A549 (cell line): ENCODE measurements at regions not wholly inside any gene's neighbourhood (a gene's known extent, or its start where the extent isn't known, plus 50 kb on each side); places are given as distances from the start of the nearest gene placed in this dataset.

ENCODE experiments used
- ATAC-seq, 2 experiments: fragments of 200-7000 bp in 1 of 2; fragments of >200 bp in 1 of 2; cut with Nextera tagmentation in 1 of 2; cut with Tn5 transposase in 1 of 2; 3 replicates each; pipeline versions ENCODE4 v1.8.0 to v1.9.1; 2018 to 2020; ENCODE audit warnings: mild to moderate bottlenecking in 1 of 2, moderate library complexity in 1 of 2
- CTCF ChIA-PET: fragments of 300-600 bp; sonication (Branson Sonifier 250); formaldehyde crosslinking; extraction: SDS; loops from one replicate; lab custom pipeline; 2021; ENCODE audit warnings: antibody characterized with exemption, inconsistent platforms; lab: Yijun Ruan, JAX
- POLR2A ChIA-PET: fragments of 350-600 bp; formaldehyde crosslinking; extraction: SDS; loops from one replicate; lab custom pipeline; 2021; ENCODE audit warnings: antibody characterized with exemption, inconsistent platforms; lab: Yijun Ruan, JAX
- DNase-seq, 2 experiments: peaks; one replicate each; pipeline versions ENCODE4 v3.0.0 to v3.0.0-alpha.2; 2011 to 2016; ENCODE audit warnings: low read depth in 1 of 2, low spot score in 1 of 2
- FAIRE-seq: peaks from 2 replicates; lab custom pipeline; 2011; peaks lifted over from hg19 to GRCh38; lab: Jason Lieb, UNC
- H3K27ac ChIP-seq, 2 experiments: fragments of >200 bp; sonication (Bioruptor Twin); formaldehyde crosslinking; 3 replicates each; pipeline ENCODE4 v1.5.1; 2016 to 2017
- H3K4me1 ChIP-seq: fragments of >200 bp; sonication (Bioruptor Twin); formaldehyde crosslinking; 3 replicates; pipeline ENCODE4 v1.6.1; 2016
- H3K4me2 ChIP-seq: fragments of >200 bp; sonication (Bioruptor Twin); formaldehyde crosslinking; 3 replicates; pipeline ENCODE4 v1.6.1; 2016
- H3K4me3 ChIP-seq: fragments of >200 bp; sonication (Bioruptor Twin); formaldehyde crosslinking; 3 replicates; pipeline ENCODE4 v1.5.1; 2016
- H3K9me3 ChIP-seq: fragments of >200 bp; sonication (Bioruptor Twin); formaldehyde crosslinking; 3 replicates; pipeline ENCODE4 v1.6.1; 2016
- CBX8 ChIP-seq: fragments of 200-600 bp; sonication (generic); IDR thresholded peaks from 2 replicates; pipeline ENCODE4 v1.6.1; 2016
- CEBPB ChIP-seq, 2 experiments: fragments of >200 bp in 1 of 2; sonication (Bioruptor Twin) in 1 of 2; formaldehyde crosslinking in 1 of 2; IDR thresholded peaks; 2 replicates each; pipeline ENCODE4 v1.6.1; 2012 to 2016
- CHD2 ChIP-seq: fragments of 150-350 bp; IDR thresholded peaks from 2 replicates; pipeline ENCODE4 v1.6.1; 2014; ENCODE audit warnings: low read length; ENCODE audit not compliant: partially characterized antibody
- ESRRA ChIP-seq: fragments of 150-350 bp; IDR thresholded peaks from 2 replicates; pipeline ENCODE4 v1.6.1; 2014; ENCODE audit warnings: mild to moderate bottlenecking, low read length, borderline replicate concordance
- FOSB ChIP-seq: fragments of 250-450 bp; sonication (Bioruptor Pico); IDR thresholded peaks from 2 replicates; pipeline ENCODE4 v1.5.0; 2020; ENCODE audit warnings: mild to moderate bottlenecking, moderate library complexity
- FOSL2 ChIP-seq, 2 experiments: fragments of 450-650 bp in 1 of 2; fragments of >200 bp in 1 of 2; sonication (Bioruptor Twin) in 1 of 2; formaldehyde crosslinking; IDR thresholded peaks; 2 replicates each; pipeline versions ENCODE4 v1.5.0 to v1.6.1; 2016 to 2020; ENCODE audit warnings: mild to moderate bottlenecking in 1 of 2, moderate library complexity in 1 of 2
- HEYL ChIP-seq: fragments of 250-450 bp; sonication (Bioruptor Pico); IDR thresholded peaks from 2 replicates; pipeline ENCODE4 v1.8.0; 2021; ENCODE audit warnings: mild to moderate bottlenecking, moderate library complexity
- HOXA7 ChIP-seq: fragments of 250-450 bp; sonication (Bioruptor Pico); IDR thresholded peaks from 2 replicates; pipeline ENCODE4 v1.5.0; 2020; ENCODE audit warnings: mild to moderate bottlenecking, moderate library complexity
- HOXB13 ChIP-seq: fragments of 250-450 bp; sonication (Bioruptor Pico); IDR thresholded peaks from 2 replicates; pipeline ENCODE4 v1.5.0; 2020; ENCODE audit warnings: low read depth, mild to moderate bottlenecking, moderate library complexity
- HOXB5 ChIP-seq: fragments of 250-450 bp; sonication (Bioruptor Pico); IDR thresholded peaks from 2 replicates; pipeline ENCODE4 v1.5.0; 2020; ENCODE audit warnings: mild to moderate bottlenecking, moderate library complexity
- JUNB ChIP-seq: fragments of >200 bp; sonication (Bioruptor Twin); formaldehyde crosslinking; IDR thresholded peaks from 2 replicates; pipeline ENCODE4 v1.6.1; 2016
- KDM1A ChIP-seq: fragments of 200-600 bp; sonication (generic); IDR thresholded peaks from 2 replicates; pipeline ENCODE4 v1.6.1; 2016; ENCODE audit warnings: low read depth, mild to moderate bottlenecking
- KDM5A ChIP-seq: fragments of 200-600 bp; sonication (generic); IDR thresholded peaks from 2 replicates; pipeline ENCODE4 v1.6.1; 2016; ENCODE audit warnings: antibody characterized with exemption, mild to moderate bottlenecking
- MYC ChIP-seq: IDR thresholded peaks from 2 replicates; pipeline ENCODE4 v1.6.1; 2012; ENCODE audit warnings: mild to moderate bottlenecking, inconsistent platforms, low read length, improper control_type of control experiment, borderline replicate concordance
- NFE2L2 ChIP-seq: fragments of 150-350 bp; conservative IDR thresholded peaks from 2 replicates; pipeline ENCODE4 v1.6.1; 2014; ENCODE audit warnings: low read length
- RARB ChIP-seq: fragments of 250-450 bp; sonication (Bioruptor Pico); IDR thresholded peaks from 2 replicates; pipeline ENCODE4 v1.8.0; 2021; ENCODE audit warnings: mild to moderate bottlenecking, moderate library complexity
- RNF2 ChIP-seq: fragments of 200-600 bp; sonication (generic); IDR thresholded peaks from 2 replicates; pipeline ENCODE4 v1.6.1; 2016; ENCODE audit warnings: low read depth, mild to moderate bottlenecking, antibody characterized with exemption, moderate library complexity, borderline replicate concordance
- SMC3 ChIP-seq: fragments of >200 bp; sonication (Bioruptor Twin); formaldehyde crosslinking; IDR thresholded peaks from 3 replicates; pipeline ENCODE4 v1.6.1; 2018; ENCODE audit warnings: inconsistent platforms
- TFCP2L1 ChIP-seq: fragments of 250-450 bp; sonication (Bioruptor Pico); IDR thresholded peaks from 2 replicates; pipeline ENCODE4 v1.5.0; 2021; ENCODE audit warnings: mild to moderate bottlenecking
- TP53 ChIP-seq: fragments of 250-450 bp; sonication (Bioruptor Pico); IDR thresholded peaks from 2 replicates; pipeline ENCODE4 v1.5.0; 2021; ENCODE audit warnings: mild to moderate bottlenecking, moderate library complexity
- ZC3H11A ChIP-seq: fragments of 450-650 bp; IDR thresholded peaks from 2 replicates; pipeline ENCODE4 v1.6.1; 2014; ENCODE audit warnings: antibody characterized with exemption, mild to moderate bottlenecking
- ZFP36 ChIP-seq: fragments of 450-650 bp; IDR thresholded peaks from 2 replicates; pipeline ENCODE4 v1.6.1; 2014; ENCODE audit warnings: borderline replicate concordance; ENCODE audit not compliant: partially characterized antibody
- ZNF302 ChIP-seq: fragments of 250-450 bp; sonication (Bioruptor Pico); IDR thresholded peaks from 2 replicates; pipeline ENCODE4 v1.9.0; 2021; ENCODE audit warnings: inconsistent platforms, mild to moderate bottlenecking, moderate library complexity
- ZSCAN20 ChIP-seq: fragments of 250-450 bp; sonication (Bioruptor Pico); IDR thresholded peaks from 2 replicates; pipeline ENCODE4 v1.8.0; 2022; ENCODE audit warnings: mild to moderate bottlenecking, moderate library complexity
- WGBS: methylation state at CpG from one replicate; pipeline ENCODE4 v1.1.6; 2017; ENCODE audit errors: missing lambda C conversion rate; 5-methylcytosine and 5-hydroxymethylcytosine counted together
- TF ChIP-seq, protein P1 (sequence below): IDR thresholded peaks from 2 replicates; pipeline ENCODE4 v1.6.1; 2012
- TF ChIP-seq, protein P2 (sequence below): fragments of 250-450 bp; sonication (Bioruptor Pico); IDR thresholded peaks from 2 replicates; pipeline ENCODE4 v1.5.0; 2020; ENCODE audit warnings: low read depth, mild to moderate bottlenecking, moderate library complexity
- TF ChIP-seq, protein P3 (sequence below): fragments of 200-600 bp; sonication (generic); IDR thresholded peaks from 2 replicates; pipeline ENCODE4 v1.6.1; 2016; ENCODE audit warnings: antibody characterized with exemption, mild to moderate bottlenecking, moderate library complexity
- TF ChIP-seq, protein P4 (sequence below): fragments of 250-450 bp; sonication (Bioruptor Pico); IDR thresholded peaks from 2 replicates; pipeline ENCODE4 v1.5.0; 2021; ENCODE audit warnings: mild to moderate bottlenecking, moderate library complexity, borderline replicate concordance
- TF ChIP-seq, protein P5 (sequence below): IDR thresholded peaks from 2 replicates; pipeline ENCODE4 v1.6.1; 2012

DNA sequence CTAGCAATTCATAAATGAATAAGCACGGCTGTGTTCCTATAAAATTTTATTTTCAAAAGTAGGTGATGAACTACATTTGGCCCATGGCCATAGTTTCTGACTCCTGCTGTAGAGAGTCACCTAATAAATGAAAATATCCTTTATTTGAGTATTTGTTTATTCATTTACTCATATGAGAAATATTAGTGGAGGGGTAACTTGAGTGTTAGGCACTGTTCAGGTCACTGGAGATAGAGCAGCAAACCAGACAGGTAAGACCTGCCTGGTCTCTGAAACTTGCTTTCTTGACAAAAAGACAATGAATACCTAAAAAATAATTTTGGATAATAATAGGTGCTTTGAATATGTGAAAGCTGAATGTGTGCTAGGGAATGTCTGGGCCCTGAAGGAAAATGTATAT lies 68.8 kb downstream of the YIPF5 start (continued):
- TF ChIP-seq FOSB (CRISPR knock-in tag) (no peak), CBX8 (no peak), HOXA7 (CRISPR knock-in tag) (no peak), MYC (no peak), JUNB (no peak)
- TF ChIP-seq, protein P1, sequence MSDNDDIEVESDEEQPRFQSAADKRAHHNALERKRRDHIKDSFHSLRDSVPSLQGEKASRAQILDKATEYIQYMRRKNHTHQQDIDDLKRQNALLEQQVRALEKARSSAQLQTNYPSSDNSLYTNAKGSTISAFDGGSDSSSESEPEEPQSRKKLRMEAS, result no peak
- TF ChIP-seq, all 56 proteins: peak for 0

DNA sequence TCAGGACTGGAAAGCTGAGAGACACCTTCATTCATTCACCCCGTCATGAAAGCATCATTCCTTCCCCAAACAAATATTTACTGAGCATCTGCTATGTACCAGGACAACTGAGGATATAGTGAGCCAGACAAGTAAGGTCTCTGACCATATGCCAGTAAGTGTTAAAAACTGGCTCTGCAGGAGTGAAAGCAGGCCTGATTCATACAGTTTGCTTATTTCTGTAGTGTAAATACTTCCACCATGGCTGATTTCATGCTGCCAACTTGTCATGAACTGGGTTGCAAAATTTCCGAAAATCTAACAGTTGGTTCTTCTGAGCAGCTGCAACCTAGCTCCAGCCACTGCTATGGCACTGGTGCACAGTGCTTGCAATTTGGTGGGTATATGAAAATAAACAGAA lies 68.1 kb downstream of the YIPF5 start:
- 61% methylated on average over 2 of the region's 2 CpGs for WGBS
- FAIRE-seq, result no peak
- DNase-seq, result no peak
- Histone ChIP-seq H3K4me3 (no peak overlapping the region), H3K9me3 (no peaks in the 10 kb centered on the region), H3K27ac (no peak overlapping the region), H3K4me2 (no peak overlapping the region), H3K4me1 (no peaks in the 10 kb centered on the region)
- ATAC-seq, result no peak
- TF ChIP-seq FOSL2 (IDR thresholded peaks at IDR 0.05), result no peak
- TF ChIP-seq FOSL2 (CRISPR knock-in tag; IDR thresholded peaks at IDR 0.05), result no peak
- TF ChIP-seq RARB (CRISPR knock-in tag), result no peak
- TF ChIP-seq, protein P2, sequence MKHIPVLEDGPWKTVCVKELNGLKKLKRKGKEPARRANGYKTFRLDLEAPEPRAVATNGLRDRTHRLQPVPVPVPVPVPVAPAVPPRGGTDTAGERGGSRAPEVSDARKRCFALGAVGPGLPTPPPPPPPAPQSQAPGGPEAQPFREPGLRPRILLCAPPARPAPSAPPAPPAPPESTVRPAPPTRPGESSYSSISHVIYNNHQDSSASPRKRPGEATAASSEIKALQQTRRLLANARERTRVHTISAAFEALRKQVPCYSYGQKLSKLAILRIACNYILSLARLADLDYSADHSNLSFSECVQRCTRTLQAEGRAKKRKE (CRISPR knock-in tag), result no peak
- TF ChIP-seq TP53, result no peak
- no peak for TF ChIP-seq HOXB13
- no peak for TF ChIP-seq ZFP36
- TF ChIP-seq KDM5A, result no peak
- TF ChIP-seq ZNF302 (CRISPR knock-in tag), result no peak
- no peak for TF ChIP-seq TFCP2L1 (CRISPR knock-in tag)
- no peak for TF ChIP-seq ZC3H11A
- TF ChIP-seq, protein P3, sequence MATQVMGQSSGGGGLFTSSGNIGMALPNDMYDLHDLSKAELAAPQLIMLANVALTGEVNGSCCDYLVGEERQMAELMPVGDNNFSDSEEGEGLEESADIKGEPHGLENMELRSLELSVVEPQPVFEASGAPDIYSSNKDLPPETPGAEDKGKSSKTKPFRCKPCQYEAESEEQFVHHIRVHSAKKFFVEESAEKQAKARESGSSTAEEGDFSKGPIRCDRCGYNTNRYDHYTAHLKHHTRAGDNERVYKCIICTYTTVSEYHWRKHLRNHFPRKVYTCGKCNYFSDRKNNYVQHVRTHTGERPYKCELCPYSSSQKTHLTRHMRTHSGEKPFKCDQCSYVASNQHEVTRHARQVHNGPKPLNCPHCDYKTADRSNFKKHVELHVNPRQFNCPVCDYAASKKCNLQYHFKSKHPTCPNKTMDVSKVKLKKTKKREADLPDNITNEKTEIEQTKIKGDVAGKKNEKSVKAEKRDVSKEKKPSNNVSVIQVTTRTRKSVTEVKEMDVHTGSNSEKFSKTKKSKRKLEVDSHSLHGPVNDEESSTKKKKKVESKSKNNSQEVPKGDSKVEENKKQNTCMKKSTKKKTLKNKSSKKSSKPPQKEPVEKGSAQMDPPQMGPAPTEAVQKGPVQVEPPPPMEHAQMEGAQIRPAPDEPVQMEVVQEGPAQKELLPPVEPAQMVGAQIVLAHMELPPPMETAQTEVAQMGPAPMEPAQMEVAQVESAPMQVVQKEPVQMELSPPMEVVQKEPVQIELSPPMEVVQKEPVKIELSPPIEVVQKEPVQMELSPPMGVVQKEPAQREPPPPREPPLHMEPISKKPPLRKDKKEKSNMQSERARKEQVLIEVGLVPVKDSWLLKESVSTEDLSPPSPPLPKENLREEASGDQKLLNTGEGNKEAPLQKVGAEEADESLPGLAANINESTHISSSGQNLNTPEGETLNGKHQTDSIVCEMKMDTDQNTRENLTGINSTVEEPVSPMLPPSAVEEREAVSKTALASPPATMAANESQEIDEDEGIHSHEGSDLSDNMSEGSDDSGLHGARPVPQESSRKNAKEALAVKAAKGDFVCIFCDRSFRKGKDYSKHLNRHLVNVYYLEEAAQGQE, result no peak
- TF ChIP-seq ZSCAN20, result no peak
- no peak for TF ChIP-seq HOXB5 (CRISPR knock-in tag)
- no peak for TF ChIP-seq SMC3
- TF ChIP-seq RNF2, result no peak
- POLR2A ChIA-PET, result no interaction called here
- CTCF ChIA-PET, result no interaction called here

DNA sequence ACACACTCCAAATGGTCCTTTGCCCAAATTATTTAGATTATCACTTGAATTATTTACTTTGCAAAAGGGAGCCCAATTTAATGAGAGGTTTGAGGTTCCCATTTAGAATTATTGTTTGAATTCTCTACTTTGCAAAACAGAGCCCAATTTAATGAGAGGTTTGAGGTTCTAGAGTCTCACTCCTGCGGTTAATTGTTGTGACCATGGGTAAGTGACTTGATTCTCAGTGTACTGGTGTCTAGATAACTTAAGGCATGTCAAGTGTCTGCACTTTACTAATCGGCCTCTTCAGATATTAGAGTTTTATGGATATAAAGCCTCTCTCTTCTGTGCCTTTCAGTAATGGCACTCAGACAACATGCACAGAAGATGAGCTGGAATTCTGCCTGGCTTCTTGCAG lies 67.5 kb downstream of the YIPF5 start:
- H3K4me1 ChIP-seq, result no peaks in the 10 kb centered on the region
- no peak for DNase-seq
- FAIRE-seq, result no peak
- H3K4me2 ChIP-seq, result no peak overlapping the region
- H3K9me3 ChIP-seq, result no peaks in the 10 kb centered on the region
- CTCF ChIA-PET, result interaction anchor here (1.0 to 1.1 kb wide), 2 partner anchors 15 kb away, joined by 3 read pairs; no protein-coding TSS in a partner anchor
- H3K4me3 ChIP-seq, result no peak overlapping the region
- POLR2A ChIA-PET, result no interaction called here
- ATAC-seq, result no peak
- no peak overlapping the region for H3K27ac ChIP-seq
- 88% methylated on average over 2 of the region's 2 CpGs for WGBS
- TF ChIP-seq HOXB13 (no peak), RNF2 (no peak), KDM1A (no peak), CHD2 (no peak), HOXA7 (CRISPR knock-in tag) (no peak), NFE2L2 (no peak), ZSCAN20 (no peak), ESRRA (no peak), HEYL (CRISPR knock-in tag) (no peak), JUNB (no peak), ZFP36 (no peak), CEBPB (IDR thresholded peaks at IDR 0.05) (no peak)
- TF ChIP-seq, protein P4, sequence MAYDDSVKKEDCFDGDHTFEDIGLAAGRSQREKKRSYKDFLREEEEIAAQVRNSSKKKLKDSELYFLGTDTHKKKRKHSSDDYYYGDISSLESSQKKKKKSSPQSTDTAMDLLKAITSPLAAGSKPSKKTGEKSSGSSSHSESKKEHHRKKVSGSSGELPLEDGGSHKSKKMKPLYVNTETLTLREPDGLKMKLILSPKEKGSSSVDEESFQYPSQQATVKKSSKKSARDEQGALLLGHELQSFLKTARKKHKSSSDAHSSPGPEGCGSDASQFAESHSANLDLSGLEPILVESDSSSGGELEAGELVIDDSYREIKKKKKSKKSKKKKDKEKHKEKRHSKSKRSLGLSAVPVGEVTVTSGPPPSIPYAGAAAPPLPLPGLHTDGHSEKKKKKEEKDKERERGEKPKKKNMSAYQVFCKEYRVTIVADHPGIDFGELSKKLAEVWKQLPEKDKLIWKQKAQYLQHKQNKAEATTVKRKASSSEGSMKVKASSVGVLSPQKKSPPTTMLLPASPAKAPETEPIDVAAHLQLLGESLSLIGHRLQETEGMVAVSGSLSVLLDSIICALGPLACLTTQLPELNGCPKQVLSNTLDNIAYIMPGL (CRISPR knock-in tag), result no peak
- TF ChIP-seq, protein P5, sequence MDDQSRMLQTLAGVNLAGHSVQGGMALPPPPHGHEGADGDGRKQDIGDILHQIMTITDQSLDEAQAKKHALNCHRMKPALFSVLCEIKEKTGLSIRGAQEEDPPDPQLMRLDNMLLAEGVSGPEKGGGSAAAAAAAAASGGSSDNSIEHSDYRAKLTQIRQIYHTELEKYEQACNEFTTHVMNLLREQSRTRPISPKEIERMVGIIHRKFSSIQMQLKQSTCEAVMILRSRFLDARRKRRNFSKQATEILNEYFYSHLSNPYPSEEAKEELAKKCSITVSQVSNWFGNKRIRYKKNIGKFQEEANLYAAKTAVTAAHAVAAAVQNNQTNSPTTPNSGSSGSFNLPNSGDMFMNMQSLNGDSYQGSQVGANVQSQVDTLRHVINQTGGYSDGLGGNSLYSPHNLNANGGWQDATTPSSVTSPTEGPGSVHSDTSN, result no peak
- TF ChIP-seq, protein P1, result no peak
